GM19467 (cell line): ENCODE measurements at regions not wholly inside any gene's neighbourhood (a gene's known extent, or its start where the extent isn't known, plus 50 kb on each side); places are given as distances from the start of the nearest gene placed in this dataset.
"Not testable (repeated sequence)": the region's sequence is repeated elsewhere in the genome, so short reads cannot be mapped to it uniquely, and the experiment has no call there.

Experiments used
- ATAC-seq: cut with Tn5 transposase; IDR thresholded peaks from one replicate; pipeline ENCODE4 v1.9.1; 2021; ENCODE audit warnings: mild to moderate bottlenecking, moderate library complexity; ENCODE audit not compliant: unreplicated experiment

DNA sequence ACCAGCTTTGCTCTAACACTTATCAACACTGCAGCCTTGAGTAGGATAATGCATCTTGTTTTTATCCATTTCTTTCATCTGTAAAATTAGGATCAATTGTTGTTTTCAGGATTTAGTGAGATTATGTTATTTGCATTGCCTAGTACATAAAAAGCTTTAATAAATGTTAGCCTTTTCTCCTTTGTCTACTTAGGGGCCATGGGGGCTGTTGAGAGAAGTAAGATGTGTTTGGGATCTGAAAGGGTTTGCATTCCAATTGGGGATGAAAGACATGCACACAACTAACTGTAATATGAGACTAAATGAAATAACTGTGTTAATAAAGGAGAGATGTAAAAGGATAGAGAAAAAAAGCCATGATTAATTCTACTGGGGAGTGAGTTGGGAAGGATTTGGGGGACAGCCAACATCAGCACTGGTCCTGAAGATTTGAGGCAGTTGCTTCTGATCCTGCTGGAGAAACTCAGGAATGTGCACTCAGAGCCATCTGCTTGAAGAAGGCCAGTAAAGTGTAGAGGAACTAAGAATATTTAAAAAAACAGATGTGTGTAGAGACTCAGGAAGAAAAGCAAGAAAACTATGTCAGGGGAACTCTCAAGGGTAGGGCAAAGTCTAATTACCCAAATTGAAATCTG, 236.3 kb downstream of the OLFM4 start:
- ATAC-seq, result no peak

DNA sequence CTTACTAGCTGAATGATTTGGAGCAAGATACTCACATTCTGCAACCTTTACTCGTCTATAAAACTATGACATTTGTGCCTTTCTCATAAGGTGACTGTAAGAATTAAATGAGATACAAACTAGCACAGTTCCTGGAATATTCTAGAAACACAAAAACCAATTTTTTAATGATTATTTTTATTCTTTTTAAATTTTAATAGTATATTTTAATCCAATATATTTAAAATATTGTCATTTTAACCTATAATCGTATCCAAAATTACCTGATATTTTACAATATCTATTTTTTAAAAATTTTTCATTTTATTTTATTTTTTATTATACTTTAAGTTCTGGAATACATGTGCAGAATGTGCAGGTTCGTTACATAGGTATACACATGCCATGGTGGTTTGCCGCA, 238.1 kb downstream of the OLFM4 start:
- no peak for ATAC-seq

DNA sequence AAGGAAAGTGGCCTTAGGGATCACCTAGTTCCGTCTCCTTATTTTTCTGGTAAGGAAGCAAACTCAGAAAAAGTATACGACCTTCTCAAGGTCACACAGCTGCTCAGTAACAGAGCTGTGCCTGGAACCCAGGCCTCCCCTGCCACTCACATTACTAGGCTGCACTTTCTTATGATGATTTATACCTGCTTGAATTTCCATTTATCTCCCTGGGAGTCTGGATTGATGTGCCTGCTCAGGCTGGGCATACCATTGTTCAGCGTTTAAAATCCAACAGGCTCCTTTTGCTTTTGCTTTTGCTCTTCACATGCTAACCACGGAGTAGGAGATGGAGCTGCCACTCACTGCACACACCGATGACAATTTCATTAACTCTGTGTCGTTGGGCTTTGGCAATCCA, 241.0 kb downstream of the OLFM4 start:
- no peak for ATAC-seq

DNA sequence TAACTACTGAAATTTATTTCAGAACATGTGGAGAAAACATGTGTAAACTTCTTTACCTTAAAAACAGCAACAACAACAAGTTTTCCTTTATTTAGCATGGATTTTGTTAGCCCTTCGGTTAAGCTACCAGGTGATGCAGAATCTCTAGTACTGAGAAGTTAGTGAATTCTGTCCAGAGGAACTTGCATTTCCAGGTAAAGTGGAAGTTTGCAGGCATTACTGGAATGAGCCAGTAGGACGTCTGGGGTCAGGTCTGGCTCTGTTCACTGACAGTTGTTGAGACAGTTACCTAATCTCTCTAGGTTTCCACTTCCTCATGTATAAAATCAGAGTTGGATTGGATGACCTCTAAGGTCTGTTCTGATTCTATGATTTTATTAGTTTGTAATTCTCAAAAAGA, 244.3 kb downstream of the OLFM4 start:
- no peak for ATAC-seq

DNA sequence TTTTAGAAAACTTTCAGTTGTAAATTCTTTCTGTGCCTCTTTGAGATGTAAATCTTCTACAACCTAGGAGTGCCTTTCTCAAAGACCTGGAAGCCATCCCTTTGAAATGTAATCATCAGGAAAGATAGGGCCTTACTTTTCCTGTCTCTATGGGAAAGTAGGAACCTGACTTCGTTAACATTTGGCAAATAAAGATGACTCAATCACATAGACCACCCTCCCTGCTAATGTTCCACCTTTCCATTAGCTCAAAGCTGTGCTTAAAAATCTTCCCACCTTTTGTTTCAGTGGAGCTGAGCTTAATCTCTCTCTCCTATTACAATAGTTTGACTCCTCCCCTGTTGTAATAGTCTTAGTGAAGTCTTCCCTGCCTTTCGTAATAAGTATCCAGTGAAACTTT, 247.7 kb downstream of the OLFM4 start:
- no peak for ATAC-seq

DNA sequence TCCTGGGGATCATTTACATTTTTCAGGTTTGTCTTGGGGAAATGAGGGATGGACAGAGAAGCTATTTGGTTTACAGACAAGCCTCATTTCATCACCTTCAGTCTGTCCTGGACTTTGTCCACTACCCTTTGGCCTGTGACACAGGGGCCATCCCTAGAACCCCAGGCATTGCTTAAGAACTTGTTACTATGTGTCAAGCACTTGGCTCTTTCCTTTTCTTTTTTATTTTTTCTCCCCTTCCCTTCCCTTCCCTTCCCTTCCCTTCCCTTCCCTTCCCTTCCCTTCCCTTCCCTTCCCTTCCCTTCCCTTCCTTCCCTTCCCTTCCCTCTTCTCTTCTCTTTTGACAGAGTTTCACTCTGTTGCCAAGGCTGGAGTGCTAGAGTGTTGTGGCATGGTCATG, 253.1 kb downstream of the OLFM4 start:
- no peak for ATAC-seq

DNA sequence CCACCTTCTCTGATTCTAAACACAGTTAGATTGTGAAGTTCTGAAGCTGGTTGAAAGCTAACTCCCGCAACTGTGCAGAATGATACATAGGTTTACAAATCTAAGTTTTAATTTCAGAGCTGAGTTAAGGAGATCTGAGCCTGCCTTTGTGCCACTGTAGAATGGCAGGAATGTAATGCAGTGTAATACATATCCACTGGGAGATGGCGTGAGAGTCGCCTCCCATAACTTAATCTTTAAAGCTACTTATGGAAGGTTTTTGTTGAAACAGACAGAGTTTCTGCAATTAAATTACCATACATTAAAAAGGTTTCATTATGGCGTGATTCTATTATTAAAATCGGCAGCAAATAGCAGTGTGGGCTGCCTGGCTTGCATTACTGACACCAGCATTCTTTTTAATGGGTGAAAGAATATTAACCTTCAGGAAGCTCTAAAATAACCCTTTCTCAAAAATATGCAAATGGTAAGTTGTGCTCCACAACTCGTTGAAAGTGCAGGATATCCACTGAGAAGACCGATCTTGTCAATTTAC, 257.4 kb downstream of the OLFM4 start:
- ATAC-seq, result no peak

DNA sequence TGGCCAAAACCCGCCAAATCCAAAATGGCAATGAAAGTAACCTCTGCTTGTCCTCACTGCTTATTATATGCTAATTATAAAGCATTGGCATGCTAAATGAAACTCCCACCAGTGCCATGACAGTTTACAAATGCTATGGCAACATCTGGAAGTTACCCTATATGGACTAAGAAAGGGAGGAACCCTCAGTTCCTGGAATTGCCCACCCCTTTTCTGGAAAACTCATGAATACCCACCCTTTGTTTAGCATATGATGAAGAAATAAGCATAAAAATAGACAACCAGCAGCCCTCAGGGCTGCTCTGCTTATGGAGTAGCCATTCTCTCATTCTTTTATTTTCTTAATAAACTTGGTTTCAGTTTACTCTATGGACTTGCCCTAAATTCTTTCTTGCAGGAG, 269.8 kb downstream of the OLFM4 start:
- no peak for ATAC-seq

DNA sequence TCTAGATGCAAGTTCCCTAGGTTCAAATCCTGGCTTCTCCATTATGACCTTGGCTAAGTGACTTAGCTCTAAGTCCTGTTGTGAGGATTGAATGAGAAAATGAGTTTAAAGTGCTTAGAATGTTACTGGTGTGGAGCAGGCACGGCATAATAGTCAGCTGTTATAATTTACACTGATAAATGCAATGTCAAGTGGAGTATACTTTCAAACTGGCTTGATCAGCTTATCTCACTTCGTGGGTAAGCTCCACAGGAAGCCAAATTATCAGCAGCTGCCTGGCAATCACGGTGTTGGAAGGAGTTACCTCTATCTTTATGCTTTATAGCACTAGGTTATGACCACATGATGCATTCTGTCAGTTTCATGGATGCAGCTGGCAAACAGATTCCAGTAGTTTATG, 272.8 kb downstream of the OLFM4 start:
- ATAC-seq, result no peak

DNA sequence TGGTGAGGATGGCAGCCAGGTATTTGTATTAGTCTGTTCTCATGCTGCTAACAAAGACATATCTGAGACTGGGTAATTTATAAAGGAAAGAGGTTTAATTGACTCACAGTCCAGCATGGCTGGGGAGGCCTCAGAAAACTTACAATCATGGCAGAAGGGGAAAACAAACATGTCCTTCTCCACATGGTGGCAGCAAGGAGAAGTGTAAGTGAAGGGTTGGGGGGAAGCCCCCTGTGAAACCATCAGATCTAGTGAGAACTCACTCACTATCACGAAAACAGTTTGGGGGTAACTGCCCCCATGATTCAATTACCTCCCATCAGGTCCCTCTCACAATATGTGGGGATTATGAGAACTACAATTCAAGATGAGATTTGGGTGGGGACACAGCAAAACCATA, 276.8 kb downstream of the OLFM4 start:
- ATAC-seq, result not testable (repeated sequence)

DNA sequence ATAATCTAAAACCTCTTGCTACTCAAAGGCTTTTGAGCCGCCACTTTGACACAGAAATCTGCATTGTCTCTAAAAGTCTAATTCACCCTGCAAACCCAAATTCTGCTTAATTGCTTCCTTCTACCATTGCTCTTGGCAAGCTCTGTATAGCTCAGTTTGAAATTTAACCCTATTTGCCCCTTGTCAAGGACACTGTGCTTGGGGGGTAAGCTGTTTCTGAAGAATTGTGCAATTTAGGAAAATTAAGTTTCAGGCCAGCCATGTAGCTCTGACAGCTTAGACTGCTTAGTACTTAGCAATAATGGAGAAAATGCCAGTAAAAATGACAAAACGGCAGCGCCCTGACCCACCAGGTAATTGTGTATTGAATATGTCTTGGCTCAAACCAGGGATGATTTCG, 282.2 kb downstream of the OLFM4 start:
- no peak for ATAC-seq

DNA sequence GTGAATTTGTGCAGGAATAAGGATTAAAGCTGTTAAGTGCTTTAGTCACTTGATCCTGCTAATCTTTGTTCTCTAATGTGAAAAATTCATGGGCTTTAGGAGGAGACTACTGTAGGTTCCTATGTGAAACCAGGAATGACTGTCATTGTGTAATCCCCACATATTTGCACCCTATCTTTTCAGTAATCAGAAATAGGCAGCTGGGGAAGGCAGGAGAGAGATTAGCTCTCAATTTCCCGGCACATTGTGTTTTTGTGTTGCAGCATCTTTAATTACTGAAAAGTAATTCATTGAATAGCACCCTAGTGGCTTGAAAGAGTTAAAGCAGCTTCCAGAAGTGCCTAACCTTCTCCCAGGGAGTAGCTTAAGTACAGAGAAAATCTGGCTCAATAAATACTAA, 282.9 kb downstream of the OLFM4 start:
- ATAC-seq, result no peak

DNA sequence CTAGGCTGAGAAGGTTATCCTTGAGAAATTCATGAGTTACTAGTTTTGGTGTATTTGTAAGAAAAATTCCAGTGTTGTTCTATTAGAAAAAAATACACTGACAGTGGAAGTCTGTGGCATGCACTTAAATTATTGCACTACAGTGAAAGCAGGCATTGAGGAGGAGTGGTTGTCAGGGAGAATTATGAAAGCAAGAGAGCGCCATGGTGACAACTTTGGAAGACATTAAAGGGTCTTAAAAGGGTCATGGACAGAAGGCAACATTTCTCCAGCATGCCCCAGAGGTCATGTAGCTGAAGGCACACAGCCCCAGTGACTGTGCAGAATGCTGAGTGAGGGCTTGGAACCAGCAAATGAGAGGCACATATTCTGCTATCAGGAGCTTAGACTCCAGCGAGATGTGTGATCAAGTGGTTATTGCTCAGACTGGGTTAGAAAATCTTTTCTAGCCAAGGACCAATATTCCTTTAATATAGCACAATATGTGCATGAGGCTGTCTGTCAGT, 292.7 kb downstream of the OLFM4 start:
- no peak for ATAC-seq

DNA sequence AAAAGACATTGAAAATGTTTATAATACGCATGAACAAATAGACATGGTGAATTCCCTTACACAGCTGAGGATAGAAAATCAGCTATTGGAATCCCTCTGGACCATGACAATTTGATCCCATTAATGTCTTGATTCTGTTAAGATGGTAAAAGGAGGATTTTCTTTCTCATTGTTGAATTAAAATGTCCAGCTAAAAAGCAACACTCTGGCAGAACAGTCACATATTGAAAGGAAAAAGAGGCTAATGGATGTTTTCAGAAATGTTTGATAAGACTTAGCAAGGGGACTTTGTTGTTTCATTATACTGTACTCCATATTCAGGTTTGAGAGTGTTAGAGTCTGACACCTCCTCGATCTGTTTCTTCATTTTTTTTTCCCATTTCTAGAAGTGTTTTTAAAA, 296.0 kb downstream of the OLFM4 start:
- no peak for ATAC-seq

DNA sequence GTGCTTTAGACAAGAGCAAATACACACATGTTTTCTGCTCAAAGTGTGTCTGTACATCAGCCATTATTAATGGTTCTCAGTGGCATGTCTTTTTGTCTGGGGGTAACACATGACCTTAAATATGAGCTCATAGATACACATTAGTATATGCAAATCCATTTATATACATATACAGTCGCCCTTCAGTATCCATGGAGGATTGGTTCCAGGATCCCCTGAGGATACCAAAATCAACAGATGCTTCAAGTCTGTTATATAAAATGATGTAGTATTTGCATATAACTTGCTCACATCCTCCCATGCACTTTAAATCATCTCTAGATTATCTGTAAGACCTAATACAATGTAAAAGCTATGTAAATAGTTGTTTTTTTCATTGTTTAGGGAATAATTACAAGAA, 298.1 kb downstream of the OLFM4 start:
- no peak for ATAC-seq

DNA sequence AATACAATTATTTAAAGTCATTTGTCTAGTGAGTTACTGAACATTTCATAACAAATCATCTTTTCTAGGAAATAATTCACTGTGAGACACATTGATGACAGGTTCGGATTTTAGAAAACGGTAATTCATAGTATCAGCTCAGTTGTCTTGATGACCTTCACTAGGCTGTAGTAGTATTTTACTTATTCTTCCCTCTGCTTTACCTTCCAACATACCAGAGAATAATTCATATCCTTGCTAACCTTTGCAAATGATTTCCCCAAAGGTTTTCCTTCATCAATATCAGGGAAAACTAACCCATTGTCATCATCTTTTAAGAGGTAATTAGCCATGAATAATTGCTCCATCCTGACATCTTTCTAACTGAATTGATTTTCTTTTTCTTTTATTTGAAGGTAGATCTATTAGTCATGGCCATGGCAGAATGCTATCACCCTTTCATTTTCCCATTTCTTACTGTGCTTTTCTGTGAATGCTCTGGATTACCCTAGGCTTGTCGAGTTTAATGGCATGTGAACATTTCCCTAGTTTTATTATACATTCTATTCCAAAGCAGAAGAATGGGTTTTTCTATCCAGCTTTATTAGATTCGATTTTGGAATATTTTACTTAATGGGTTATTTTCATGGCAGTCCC, 299.2 kb downstream of the OLFM4 start:
- no peak for ATAC-seq

DNA sequence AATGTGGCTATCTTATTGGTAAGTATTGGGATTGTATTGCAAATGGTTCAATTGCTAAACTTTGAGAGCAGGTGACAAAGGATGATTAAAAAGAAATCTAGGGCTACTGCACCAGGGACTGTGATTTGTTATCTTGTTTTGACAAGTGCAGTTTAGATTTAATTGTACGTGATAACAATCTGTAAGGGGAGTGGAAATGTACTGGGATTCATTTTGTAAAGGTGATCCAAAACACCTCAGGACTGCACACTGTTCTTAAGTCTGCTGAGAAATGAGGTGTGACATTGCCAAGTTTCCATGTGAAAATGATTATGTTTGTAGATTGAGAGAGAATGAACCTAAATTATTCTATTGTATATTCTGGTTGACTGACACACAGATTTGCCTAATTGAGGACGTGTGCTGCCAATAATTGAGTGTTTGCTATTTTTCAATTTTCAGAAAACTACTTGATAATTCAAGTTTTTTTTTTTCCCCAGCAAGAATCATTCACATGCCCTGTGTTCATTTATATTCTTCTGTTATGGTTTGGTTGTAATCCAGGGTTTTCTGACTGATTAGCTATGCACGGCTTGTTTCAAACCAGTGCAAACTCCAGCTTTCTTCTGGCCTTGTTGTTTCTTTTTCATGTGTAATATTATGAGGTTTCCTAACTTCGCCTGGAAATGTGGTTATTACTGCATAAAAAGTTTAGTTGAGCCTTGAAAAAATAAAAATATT, 308.0 kb downstream of the OLFM4 start:
- ATAC-seq, result no peak

DNA sequence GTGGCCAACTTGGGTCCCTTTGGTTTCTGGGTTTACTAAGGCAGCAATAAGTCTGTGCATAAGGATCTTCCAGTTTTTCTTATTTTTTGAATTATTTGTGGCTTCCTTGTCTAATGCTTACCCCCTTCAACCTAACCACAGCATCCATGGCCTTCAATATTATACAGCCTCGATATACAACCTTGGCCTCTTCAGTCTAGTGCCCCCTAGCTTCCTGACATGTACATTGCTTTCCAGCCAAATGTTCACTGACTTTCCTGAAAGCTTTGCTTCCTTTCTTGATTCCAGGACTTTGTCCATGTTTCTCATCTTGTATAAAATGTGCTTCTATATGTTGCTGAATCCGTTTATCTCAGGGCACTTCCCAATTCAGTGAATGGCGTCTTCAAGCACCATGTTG, 310.1 kb downstream of the OLFM4 start:
- ATAC-seq, result no peak

DNA sequence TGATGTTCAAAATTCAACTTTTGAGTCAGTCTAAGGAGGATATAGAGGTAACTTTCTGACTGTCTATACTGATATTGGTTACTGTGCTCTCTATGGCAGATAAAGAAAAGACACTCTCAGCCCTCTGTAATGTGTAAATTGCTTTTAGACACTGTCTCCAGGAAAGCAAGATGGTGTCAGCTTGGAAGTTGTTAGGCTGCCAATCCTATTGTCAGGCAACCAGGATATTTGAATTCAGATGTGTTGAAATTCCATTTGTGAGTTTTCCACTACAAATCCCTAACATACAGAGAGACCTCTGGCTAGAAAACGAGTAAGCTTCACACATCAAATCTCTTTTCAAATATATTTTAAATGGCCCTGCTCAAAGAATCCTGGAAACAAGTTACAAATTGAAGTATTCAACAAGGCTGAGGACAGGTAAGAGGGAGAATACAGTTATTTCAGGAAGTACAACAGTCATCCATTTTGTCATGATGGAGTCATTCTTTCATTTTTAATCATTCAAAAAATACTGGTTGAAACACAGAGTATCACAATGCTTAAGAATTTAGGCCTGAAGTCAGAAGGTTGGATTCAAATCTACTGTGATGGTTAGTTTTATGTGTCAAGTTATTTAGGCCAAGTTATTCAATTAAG, 312.0 kb downstream of the OLFM4 start:
- no peak for ATAC-seq

DNA sequence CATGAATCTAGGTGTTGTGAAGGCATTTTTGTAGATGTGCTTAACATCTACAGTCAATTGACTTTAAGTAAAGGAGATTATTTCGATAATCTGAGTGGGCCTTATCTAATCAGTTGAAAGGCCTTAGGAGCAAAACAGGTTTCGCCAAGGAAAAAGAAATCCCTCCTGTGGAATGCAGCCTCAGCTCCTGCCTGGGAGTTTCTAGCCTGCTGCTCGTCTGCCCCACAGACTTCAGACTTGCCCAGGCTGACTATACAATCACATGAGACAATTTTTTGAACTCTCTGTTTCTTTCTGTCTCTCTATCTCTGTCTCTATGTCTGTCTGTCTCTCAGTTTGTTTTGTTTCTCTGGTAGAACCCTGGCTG, 312.5 kb downstream of the OLFM4 start:
- no peak for ATAC-seq

DNA sequence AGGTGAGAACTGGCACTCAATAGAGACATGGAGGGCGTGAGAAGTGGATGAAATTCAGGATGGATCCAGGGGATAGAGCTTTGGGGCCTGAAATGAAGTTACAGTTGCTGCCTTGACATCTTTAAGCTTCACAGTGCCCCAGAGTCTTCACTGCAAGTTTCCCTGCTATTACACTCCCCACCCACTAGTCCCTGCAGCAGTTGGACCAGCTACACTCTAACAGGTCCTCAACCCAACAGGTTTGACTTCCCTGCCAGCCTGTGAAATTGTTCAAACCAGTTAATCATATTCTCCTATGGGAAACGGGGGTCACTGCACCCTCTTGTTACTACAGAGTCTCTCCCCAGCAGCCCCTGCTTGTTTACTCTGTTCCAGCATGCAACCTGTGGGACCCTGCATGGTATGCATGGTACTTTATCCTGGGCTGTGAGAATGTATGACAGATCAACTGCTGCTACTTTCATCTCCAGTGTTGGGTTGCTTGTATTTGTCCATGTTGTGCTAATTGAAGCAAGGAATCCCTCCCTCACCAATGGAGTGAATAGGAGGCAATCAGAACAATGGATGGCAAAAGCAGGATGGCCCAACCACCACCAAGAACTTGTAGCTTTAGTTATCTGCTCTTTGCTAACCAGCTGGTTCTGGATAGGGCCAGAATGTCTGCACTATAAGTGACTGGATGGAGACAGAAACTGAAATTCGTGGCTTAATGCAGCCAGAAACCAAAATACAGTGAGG, 314.2 kb downstream of the OLFM4 start:
- no peak for ATAC-seq
